Smooth muscle cell (in vitro differentiated cells): ENCODE measurements at regions not wholly inside any gene's neighbourhood (a gene's known extent, or its start where the extent isn't known, plus 50 kb on each side); places are given as distances from the start of the nearest gene placed in this dataset.

Experiments
- DNase-seq: peaks from one replicate; lab custom pipeline; 2025; ENCODE audit not compliant: unreplicated experiment; lab: John Stamatoyannopoulos, UW
- H2AFZ ChIP-seq: fragments of 200-600 bp; sonication (generic); 2 replicates; pipeline ENCODE4 v1.6.0; 2016; ENCODE audit warnings: antibody characterized with exemption, low read depth, mild to moderate bottlenecking
- H3F3A ChIP-seq: fragments of 200-600 bp; sonication (generic); 2 replicates; pipeline ENCODE4 v1.6.0; 2017; ENCODE audit warnings: antibody characterized with exemption, low read depth
- H3K27ac ChIP-seq: fragments of 200-600 bp; sonication (generic); 2 replicates; pipeline ENCODE4 v1.5.1; 2016; ENCODE audit warnings: low read depth, mild to moderate bottlenecking
- H3K27me3 ChIP-seq: fragments of 200-600 bp; sonication (generic); 2 replicates; pipeline ENCODE4 v1.6.1; 2016; ENCODE audit warnings: low read depth, mild to moderate bottlenecking
- H3K36me3 ChIP-seq: fragments of 200-600 bp; sonication (generic); 2 replicates; pipeline ENCODE4 v1.5.1; 2016; ENCODE audit warnings: low read depth
- H3K4me1 ChIP-seq: fragments of 200-600 bp; sonication (generic); 2 replicates; pipeline ENCODE4 v1.5.1; 2016; ENCODE audit warnings: low read depth
- H3K4me2 ChIP-seq: fragments of 200-600 bp; sonication (generic); 2 replicates; pipeline ENCODE4 v1.6.0; 2016; ENCODE audit warnings: mild to moderate bottlenecking
- H3K4me3 ChIP-seq: fragments of 200-600 bp; sonication (generic); 2 replicates; pipeline ENCODE4 v1.5.1; 2016; ENCODE audit warnings: mild to moderate bottlenecking
- H3K79me2 ChIP-seq: fragments of 200-600 bp; sonication (generic); 2 replicates; pipeline ENCODE4 v1.6.0; 2016; ENCODE audit warnings: low read depth, mild to moderate bottlenecking
- H3K9ac ChIP-seq: fragments of 200-600 bp; sonication (generic); 2 replicates; pipeline ENCODE4 v1.6.0; 2016; ENCODE audit warnings: low read depth
- H3K9me3 ChIP-seq: fragments of 200-600 bp; sonication (generic); replicated peaks from 2 replicates; pipeline ENCODE4 v1.5.1; 2016; ENCODE audit warnings: low read depth
- H4K20me1 ChIP-seq: fragments of 200-600 bp; sonication (generic); 2 replicates; pipeline ENCODE4 v1.6.0; 2016; ENCODE audit warnings: low read depth
- WGBS: methylation state at CpG from one replicate; pipeline ENCODE4 v1.1.7; 2016; ENCODE audit warnings: low lambda C conversion rate; 5-methylcytosine and 5-hydroxymethylcytosine counted together
- TF ChIP-seq, protein P1 (sequence below): fragments of 200-600 bp; sonication (generic); IDR thresholded peaks from 2 replicates; pipeline ENCODE4 v1.5.1; 2017; ENCODE audit warnings: borderline replicate concordance, mild to moderate bottlenecking, antibody characterized with exemption; ENCODE audit not compliant: insufficient read depth, poor library complexity, severe bottlenecking

DNA sequence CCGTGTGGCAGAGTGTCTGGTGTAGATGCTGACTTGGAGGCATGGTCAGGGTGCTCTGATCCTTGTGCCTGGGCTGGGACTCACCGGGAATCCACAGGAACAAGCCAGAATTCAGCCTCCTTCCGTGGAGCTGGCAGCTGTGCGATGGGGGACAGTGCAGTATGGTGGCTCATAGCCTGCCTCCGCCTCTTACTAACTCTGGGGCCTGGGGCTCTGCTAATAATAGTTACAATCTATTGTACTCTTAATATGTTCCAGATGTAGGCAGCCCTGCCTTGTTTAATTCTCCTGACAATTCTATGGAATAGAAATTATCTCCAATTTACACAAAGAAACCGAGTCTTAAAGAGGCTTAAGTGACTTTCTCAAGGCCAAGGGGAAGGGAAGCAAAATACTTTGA is 77.6 kb downstream of the PCDH1 start:
- no peaks in the 10 kb centered on the region for H3F3A ChIP-seq
- no peak overlapping the region for H3K27ac ChIP-seq
- no peaks in the 10 kb centered on the region for H3K79me2 ChIP-seq
- 86% methylated on average over 6 of the region's 6 CpGs for WGBS
- TF ChIP-seq, protein P1, sequence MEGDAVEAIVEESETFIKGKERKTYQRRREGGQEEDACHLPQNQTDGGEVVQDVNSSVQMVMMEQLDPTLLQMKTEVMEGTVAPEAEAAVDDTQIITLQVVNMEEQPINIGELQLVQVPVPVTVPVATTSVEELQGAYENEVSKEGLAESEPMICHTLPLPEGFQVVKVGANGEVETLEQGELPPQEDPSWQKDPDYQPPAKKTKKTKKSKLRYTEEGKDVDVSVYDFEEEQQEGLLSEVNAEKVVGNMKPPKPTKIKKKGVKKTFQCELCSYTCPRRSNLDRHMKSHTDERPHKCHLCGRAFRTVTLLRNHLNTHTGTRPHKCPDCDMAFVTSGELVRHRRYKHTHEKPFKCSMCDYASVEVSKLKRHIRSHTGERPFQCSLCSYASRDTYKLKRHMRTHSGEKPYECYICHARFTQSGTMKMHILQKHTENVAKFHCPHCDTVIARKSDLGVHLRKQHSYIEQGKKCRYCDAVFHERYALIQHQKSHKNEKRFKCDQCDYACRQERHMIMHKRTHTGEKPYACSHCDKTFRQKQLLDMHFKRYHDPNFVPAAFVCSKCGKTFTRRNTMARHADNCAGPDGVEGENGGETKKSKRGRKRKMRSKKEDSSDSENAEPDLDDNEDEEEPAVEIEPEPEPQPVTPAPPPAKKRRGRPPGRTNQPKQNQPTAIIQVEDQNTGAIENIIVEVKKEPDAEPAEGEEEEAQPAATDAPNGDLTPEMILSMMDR, result no peak
- H3K4me1 ChIP-seq, result peaks cover 9% of the 10 kb centered on the region
- no peaks in the 10 kb centered on the region for H3K36me3 ChIP-seq
- H2AFZ ChIP-seq, result no peak overlapping the region
- DNase-seq, result no peak
- H3K27me3 ChIP-seq, result peaks cover 30% of the 10 kb centered on the region
- no peaks in the 10 kb centered on the region for H4K20me1 ChIP-seq
- H3K4me2 ChIP-seq, result no peak overlapping the region
- H3K9ac ChIP-seq, result no peak overlapping the region
- no peak overlapping the region for H3K4me3 ChIP-seq
- no peaks in the 10 kb centered on the region for H3K9me3 ChIP-seq

- no peak overlapping the region for H3K27ac ChIP-seq
- 83% methylated on average over 7 of the region's 7 CpGs for WGBS
These were observed 78.6 kb downstream of the PCDH1 start for GRCh38 chr5:141799507-141800167.

GRCh38 chr5:141797425-141797824 is 80.8 kb downstream of the PCDH1 start:
- Histone ChIP-seq H2AFZ (no peak overlapping the region), H3K4me3 (no peak overlapping the region), H4K20me1 (no peaks in the 10 kb centered on the region), H3K9me3 (no peaks in the 10 kb centered on the region), H3K9ac (no peak overlapping the region), H3F3A (no peaks in the 10 kb centered on the region), H3K4me2 (no peak overlapping the region), H3K27me3 (no peaks in the 10 kb centered on the region), H3K79me2 (no peaks in the 10 kb centered on the region), H3K4me1 (no peaks in the 10 kb centered on the region), H3K36me3 (no peaks in the 10 kb centered on the region), H3K27ac (no peak overlapping the region)
- TF ChIP-seq, protein P1, result no peak
- DNase-seq, result no peak
- 0% methylated on average over 1 of the region's 1 CpG for WGBS

More at GRCh38 chr5:141799507-141800167, 78.6 kb downstream of the PCDH1 start:
- no peak for DNase-seq
- Histone ChIP-seq H2AFZ (no peak overlapping the region), H3K79me2 (no peaks in the 10 kb centered on the region), H3K27me3 (peaks cover 20% of the 10 kb centered on the region), H3K4me1 (peaks cover 8% of the 10 kb centered on the region), H3F3A (no peaks in the 10 kb centered on the region), H3K9ac (no peak overlapping the region), H3K36me3 (no peaks in the 10 kb centered on the region), H3K4me3 (no peak overlapping the region), H3K9me3 (no peaks in the 10 kb centered on the region), H4K20me1 (no peaks in the 10 kb centered on the region), H3K4me2 (no peak overlapping the region)
- TF ChIP-seq, protein P1, result no peak

GRCh38 chr5:141795421-141795820 is 82.8 kb downstream of the PCDH1 start:
- 79% methylated on average over 5 of the region's 5 CpGs for WGBS

More at GRCh38 chr5:141795421-141795820, 82.8 kb downstream of the PCDH1 start:
- H3K4me3 ChIP-seq, result no peak overlapping the region
- no peak overlapping the region for H3K4me2 ChIP-seq
- no peaks in the 10 kb centered on the region for H3K4me1 ChIP-seq
- no peak overlapping the region for H2AFZ ChIP-seq
- no peaks in the 10 kb centered on the region for H3K79me2 ChIP-seq
- H3K9me3 ChIP-seq, result no peaks in the 10 kb centered on the region
- H3K9ac ChIP-seq, result no peak overlapping the region
- no peaks in the 10 kb centered on the region for H3K36me3 ChIP-seq
- peaks cover under 1% of the 10 kb centered on the region for H3K27me3 ChIP-seq
- H3K27ac ChIP-seq, result no peak overlapping the region
- no peak for DNase-seq
- TF ChIP-seq, protein P1, result no peak
- no peaks in the 10 kb centered on the region for H4K20me1 ChIP-seq
- no peaks in the 10 kb centered on the region for H3F3A ChIP-seq
